GM19452 (cell line): ENCODE measurements at regions not wholly inside any gene's neighbourhood (a gene's known extent, or its start where the extent isn't known, plus 50 kb on each side); places are given as distances from the start of the nearest gene placed in this dataset.
"Not testable (repeated sequence)": the region's sequence is repeated elsewhere in the genome, so short reads cannot be mapped to it uniquely, and the experiment has no call there.

Experiments used
- ATAC-seq: cut with Tn5 transposase; IDR thresholded peaks from one replicate; pipeline ENCODE4 v1.9.1; 2021; ENCODE audit not compliant: unreplicated experiment

DNA sequence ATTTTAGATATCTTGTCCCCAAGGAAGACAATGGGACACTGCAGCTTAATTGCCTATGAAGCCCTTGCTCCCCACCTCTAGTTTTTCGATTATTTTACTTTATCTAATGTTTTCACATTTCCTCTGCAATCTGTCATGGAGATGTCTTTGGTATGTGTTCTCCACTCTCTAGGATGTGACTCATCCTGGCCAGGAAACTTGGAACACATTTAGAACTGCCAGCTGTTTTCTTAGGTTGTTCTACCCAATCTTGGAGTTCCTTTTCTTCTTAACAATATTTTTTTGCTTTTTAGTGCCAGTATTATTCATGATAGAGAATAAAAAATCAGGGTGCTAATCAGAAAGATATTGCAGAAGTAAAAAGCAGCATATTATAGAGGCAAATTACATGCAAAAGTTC, 101.7 kb upstream of the CLEC14A start:
- no peak for ATAC-seq

DNA sequence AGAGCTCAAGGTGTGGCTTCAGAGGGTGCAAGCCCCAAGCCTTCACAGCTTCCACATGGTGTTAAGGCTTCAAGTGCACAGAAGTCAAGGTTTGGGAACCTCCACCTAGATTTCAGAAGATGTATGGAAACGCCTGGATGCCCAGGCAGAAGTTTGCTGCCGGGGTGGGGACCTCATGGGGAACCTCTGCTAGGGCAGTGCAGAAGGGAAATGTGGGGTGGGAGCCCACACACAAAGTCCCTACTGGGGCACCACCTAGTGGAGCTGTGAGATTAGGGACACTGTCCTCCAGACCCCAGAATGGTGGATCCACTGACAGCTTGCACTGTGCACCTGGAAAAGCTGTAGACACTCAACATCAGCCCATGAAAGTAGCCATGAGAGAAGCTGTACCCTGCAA, 99.6 kb upstream of the CLEC14A start:
- ATAC-seq: not testable (repeated sequence)

- ATAC-seq: no peak
These were observed 94.2 kb upstream of the CLEC14A start for GRCh38 chr14:38350102-38350501.

DNA sequence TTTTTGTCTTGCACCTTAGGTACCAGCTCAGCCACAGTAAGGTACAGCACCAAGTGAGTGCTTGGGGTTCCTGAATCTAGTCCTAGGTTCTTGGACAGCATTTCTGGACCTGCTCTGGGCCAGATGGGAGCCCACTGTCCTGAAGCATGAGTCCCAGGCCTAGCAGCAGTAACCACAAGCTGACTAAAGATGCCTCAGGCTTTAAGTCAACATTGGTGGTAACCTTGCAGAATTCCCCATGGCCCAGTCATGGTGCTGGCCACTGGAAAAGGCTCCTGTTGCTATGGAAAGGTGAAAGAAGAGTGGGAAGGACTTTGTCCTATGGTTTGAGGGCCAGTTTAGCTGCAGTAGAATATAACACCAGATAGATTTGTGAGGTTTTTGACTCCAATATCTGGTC, 86.9 kb upstream of the CLEC14A start:
- no peak for ATAC-seq

DNA sequence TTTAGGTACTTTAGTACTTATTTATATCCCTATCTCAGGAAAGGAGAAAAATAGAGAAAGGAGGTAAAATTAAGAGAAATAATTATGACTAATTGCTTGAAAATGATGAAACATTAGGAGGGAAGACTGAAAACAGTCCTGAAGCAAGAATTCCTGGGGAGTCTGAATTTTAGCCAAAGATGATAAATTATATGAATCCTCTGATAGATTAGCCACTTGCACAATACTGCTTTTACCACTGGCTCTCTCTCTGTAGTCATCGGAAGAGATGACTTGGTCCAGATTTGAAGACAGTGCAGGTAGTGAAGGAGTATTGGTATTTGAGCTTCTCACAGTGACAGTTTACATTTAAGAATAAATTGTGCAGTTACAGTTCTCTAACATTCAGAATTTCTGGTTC, 83.8 kb upstream of the CLEC14A start:
- ATAC-seq: no peak

GRCh38 chr14:38336298-38336697, 80.4 kb upstream of the CLEC14A start:
- ATAC-seq: no peak

DNA sequence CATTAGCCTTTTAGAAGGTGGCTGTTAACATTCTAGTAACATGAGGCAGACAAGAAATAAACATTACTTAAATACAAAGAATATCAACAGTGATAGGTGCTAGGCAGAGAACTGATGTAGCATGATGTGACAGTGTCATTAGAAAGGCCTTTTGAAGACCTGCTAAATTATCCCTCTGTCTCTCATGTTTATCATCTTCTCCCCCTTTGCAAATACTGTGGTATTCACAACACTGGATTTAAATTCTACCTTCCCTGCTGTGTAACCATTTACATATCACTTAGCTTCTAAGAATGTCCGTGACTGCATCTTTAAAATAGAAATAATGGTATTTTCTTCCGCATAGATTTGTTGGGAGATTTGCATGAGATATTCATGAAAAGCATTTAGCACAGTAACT, 74.4 kb upstream of the CLEC14A start:
- ATAC-seq: no peak

DNA sequence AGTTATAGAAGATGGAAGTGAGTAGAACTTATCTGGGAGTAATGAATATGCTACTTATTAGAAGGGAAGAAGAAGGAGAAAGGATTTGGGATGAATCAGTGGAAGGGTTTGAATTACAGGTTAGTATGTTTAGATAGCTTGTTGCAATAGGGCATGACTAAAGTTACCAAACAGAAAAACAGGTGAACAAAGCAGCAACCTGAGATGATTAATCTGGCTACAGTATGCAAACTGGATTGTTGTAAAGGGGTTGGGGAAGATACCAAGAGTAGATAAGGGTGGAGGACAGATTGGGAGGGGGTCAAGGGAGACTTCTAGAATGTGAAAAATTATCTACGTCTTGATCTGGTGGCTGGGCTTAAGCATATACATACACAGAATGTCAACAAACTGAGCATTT, 73.4 kb upstream of the CLEC14A start:
- no peak for ATAC-seq

DNA sequence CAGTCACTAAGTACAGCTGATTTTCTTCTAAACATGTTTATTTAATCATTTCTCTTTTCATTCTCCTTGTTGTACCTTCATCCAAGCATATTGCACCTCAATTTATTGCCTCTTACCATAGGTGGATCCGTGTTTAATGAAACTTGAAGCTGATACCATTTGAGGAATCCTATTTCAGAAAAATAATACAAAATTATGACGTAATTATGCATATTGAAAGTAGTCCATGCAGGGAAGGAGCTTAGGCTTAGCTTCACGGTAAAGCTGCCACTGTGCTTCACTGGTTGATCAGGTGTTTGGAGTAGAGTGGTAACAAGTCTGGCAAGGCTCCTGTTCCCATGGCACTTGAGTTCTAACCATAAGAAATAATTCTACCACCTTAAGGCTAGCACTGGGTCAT, 61.0 kb upstream of the CLEC14A start:
- no peak for ATAC-seq

GRCh38 chr14:38311655-38312054, 55.8 kb upstream of the CLEC14A start:
- no peak for ATAC-seq

DNA sequence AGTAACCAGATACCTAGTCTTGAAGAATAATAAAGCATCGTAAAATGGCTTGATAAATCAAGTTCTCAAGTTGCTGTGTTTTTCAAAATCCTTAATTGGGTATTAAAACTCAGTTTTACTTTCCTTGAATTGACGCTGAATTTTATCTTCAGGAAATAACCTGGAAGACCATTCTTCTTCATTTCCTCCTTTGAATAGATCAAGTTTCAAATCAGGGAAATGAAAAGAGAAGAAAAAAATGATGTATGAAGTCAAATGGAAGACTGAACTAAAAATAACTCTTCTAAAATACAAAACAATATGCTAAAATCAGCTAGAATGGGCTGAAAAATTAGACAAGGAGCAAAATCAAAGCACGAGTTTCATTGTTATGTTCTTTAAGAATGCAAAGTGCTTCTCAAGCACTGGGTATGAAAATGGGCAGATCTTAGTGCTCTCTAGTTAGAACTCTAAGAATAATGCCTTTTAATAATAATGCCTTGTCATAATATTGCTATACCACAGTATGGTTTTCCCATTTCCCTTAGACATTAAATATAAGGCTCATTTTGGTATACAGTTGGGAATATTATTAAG, 54.6 kb upstream of the CLEC14A start:
- ATAC-seq: no peak

DNA sequence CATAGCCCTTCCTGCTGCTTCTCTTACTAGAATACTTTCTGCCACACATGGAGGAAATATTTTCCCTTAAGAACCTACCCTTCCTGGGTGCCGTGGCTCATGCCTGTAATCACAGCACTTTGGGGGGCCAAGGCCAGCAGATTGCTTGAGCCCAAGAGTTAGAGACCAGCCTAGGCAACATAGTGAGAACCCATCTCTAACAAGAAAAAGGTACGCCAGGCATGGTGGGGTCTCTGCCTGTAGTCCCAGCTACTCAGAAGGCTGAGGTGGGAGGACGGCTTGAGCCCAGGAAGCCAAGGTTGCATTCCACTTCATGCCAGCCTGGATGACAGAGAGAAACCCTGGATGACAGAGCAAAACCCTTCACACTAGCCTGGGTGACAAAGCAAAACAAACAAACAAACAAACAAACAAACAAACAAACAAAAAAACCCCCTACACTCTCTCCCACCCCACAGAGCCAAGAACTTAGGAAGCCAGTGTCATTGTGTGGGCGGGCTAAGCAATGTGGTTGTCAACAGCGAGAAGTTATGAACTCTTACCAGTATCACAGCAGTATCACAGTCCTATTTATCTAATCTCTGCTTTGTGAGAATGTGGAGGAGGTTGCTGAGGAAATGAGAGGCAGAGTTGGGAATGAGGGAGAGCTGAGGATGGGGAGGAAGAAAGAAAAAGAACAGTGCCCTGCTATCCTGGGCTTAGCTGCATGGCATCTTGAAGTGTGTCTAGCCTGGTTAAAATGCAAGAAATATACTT, 53.8 kb upstream of the CLEC14A start:
- ATAC-seq: no peak
